Subcutaneous abdominal adipose tissue (tissue), 5 donors: ENCODE measurements at regions not wholly inside any gene's neighbourhood (a gene's known extent, or its start where the extent isn't known, plus 50 kb on each side); places are given as distances from the start of the nearest gene placed in this dataset.

ENCODE experiments used
- H3K27ac ChIP-seq: one replicate; pipeline ENCODE4 v1.7.0; 2013; ENCODE audit warnings: low read depth, mild to moderate bottlenecking, inconsistent platforms, low read length, moderate library complexity
- H3K27me3 ChIP-seq, 5 donors: one replicate each; pipeline ENCODE4 v1.7.0; 2013; ENCODE audit warnings: low read length in 5 of 5, inconsistent platforms in 1 of 5; ENCODE audit not compliant: control insufficient read depth in 5 of 5, insufficient read depth in 4 of 5
- H3K36me3 ChIP-seq, 5 donors: one replicate each; pipeline ENCODE4 v1.7.0; 2013; ENCODE audit warnings: low read length in 5 of 5; ENCODE audit not compliant: control insufficient read depth in 5 of 5, insufficient read depth in 5 of 5
- H3K4me1 ChIP-seq, 5 donors: one replicate each; pipeline ENCODE4 v1.7.0; 2013; ENCODE audit warnings: low read length in 5 of 5, mild to moderate bottlenecking in 3 of 5, moderate library complexity in 1 of 5; ENCODE audit not compliant: control insufficient read depth in 5 of 5, insufficient read depth in 5 of 5
- H3K4me3 ChIP-seq, 5 donors: one replicate each; pipeline ENCODE4 v1.7.0; 2013; ENCODE audit warnings: low read length in 5 of 5, low read depth in 1 of 5
- H3K9ac ChIP-seq, 5 donors: one replicate each; pipeline ENCODE4 v1.7.0; 2013; ENCODE audit warnings: low read length in 5 of 5, mild to moderate bottlenecking in 4 of 5, moderate library complexity in 3 of 5
- H3K9me3 ChIP-seq, 5 donors: one replicate each; pipeline ENCODE4 v1.7.0; 2013; ENCODE audit warnings: low read length in 5 of 5; ENCODE audit not compliant: control insufficient read depth in 5 of 5
- donor health status: healthy.
- donor health status: healthy.
- donor health status: healthy.
- donor health status: healthy.
- donor health status: healthy.

- Histone ChIP-seq H3K9me3 (peaks cover 4 to 9% (median 7%) of the 10 kb centered on the region in 5 donors), H3K9ac (no peak overlapping the region), H3K4me3 (no peak overlapping the region), H3K36me3 (no peaks in the 10 kb centered on the region), H3K27ac (no peak overlapping the region), H3K27me3 (peaks cover 0 to 2% (median 0%) of the 10 kb centered on the region in 5 donors), H3K4me1 (no peaks in the 10 kb centered on the region)
Measured at GRCh38 chr11:133621611-133622010, 89.3 kb upstream of the OPCML start.

GRCh38 chr11:133619973-133620372 is 87.7 kb upstream of the OPCML start:
- H3K4me1 ChIP-seq: no peaks in the 10 kb centered on the region
- H3K27ac ChIP-seq: no peak overlapping the region
- no peaks in the 10 kb centered on the region for H3K36me3 ChIP-seq
- H3K27me3 ChIP-seq: peaks cover 0 to 2% (median 0%) of the 10 kb centered on the region in 5 donors
- H3K9me3 ChIP-seq: peaks cover 4 to 9% (median 7%) of the 10 kb centered on the region in 5 donors
- no peak overlapping the region for H3K9ac ChIP-seq
- H3K4me3 ChIP-seq: no peak overlapping the region

DNA sequence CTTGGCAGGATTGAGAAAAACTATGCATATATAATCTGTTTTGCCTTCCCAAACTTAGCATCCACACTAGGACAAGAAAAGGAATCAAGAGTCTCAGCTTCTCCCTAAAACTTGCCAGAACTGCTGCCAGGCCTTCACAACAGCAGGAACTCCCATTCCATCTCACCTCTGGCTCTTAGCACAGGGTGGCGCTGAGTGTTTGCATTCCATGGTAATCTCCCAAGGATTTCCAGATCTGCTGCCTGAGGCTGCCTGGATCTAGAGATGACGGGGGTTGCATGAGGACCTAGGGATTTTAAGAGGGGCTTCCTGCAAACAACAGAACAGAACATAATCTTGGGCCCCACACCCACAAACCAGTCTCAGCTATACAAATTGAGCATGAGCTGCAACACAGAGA is 87.1 kb upstream of the OPCML start:
- H3K36me3 ChIP-seq: no peaks in the 10 kb centered on the region
- H3K27ac ChIP-seq: no peak overlapping the region
- H3K9ac ChIP-seq: no peak overlapping the region
- peaks cover 0 to 2% (median 0%) of the 10 kb centered on the region in 5 donors for H3K27me3 ChIP-seq
- H3K9me3 ChIP-seq: peaks cover 4 to 12% (median 7%) of the 10 kb centered on the region in 5 donors
- no peaks in the 10 kb centered on the region for H3K4me1 ChIP-seq
- H3K4me3 ChIP-seq: no peak overlapping the region

GRCh38 chr11:133618544-133618943 is 86.2 kb upstream of the OPCML start:
- Histone ChIP-seq H3K4me1 (no peaks in the 10 kb centered on the region), H3K9me3 (peaks cover 4 to 12% (median 7%) of the 10 kb centered on the region in 5 donors), H3K9ac (no peak overlapping the region), H3K36me3 (no peaks in the 10 kb centered on the region), H3K4me3 (no peak overlapping the region), H3K27ac (no peak overlapping the region), H3K27me3 (peaks cover 0 to 2% (median 0%) of the 10 kb centered on the region in 5 donors)

- Histone ChIP-seq H3K27ac (no peak overlapping the region), H3K4me3 (no peak overlapping the region), H3K36me3 (no peaks in the 10 kb centered on the region), H3K9ac (no peak overlapping the region), H3K4me1 (no peaks in the 10 kb centered on the region), H3K27me3 (no peaks in the 10 kb centered on the region), H3K9me3 (peaks cover 4 to 14% (median 12%) of the 10 kb centered on the region in 5 donors)
Measured at GRCh38 chr11:133608496-133608895, 76.2 kb upstream of the OPCML start.

- no peaks in the 10 kb centered on the region for H3K4me1 ChIP-seq
- no peaks in the 10 kb centered on the region for H3K36me3 ChIP-seq
- no peak overlapping the region for H3K9ac ChIP-seq
- H3K27me3 ChIP-seq: peaks cover 0 to 2% (median 0%) of the 10 kb centered on the region in 5 donors
- peaks cover 4 to 8% (median 7%) of the 10 kb centered on the region in 5 donors for H3K9me3 ChIP-seq
- no peak overlapping the region for H3K4me3 ChIP-seq
- no peak overlapping the region for H3K27ac ChIP-seq
Measured at GRCh38 chr11:133606124-133606523, 73.8 kb upstream of the OPCML start.

DNA sequence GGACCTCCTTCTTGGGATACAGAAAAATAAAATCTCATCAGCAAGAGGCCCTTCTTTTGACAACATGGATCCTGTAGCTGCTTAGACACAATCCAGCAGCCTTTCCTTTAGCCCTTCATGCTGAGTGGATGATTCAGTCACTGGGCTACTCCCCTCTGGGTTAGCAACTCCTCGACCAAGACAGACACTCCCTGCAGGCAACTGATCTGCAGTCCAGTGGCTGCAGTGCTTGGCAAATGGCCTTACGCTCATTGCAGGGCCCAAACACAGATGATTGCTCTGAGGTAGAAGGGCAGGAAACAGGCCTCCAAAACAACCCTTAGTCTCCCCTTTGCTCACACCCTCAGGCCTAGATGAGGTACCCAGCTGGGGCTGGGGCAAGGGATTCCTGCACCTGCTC is 73.2 kb upstream of the OPCML start:
- Histone ChIP-seq H3K27me3 (peaks cover 0 to 2% (median 0%) of the 10 kb centered on the region in 5 donors), H3K4me3 (no peak overlapping the region), H3K36me3 (no peaks in the 10 kb centered on the region), H3K27ac (no peak overlapping the region), H3K9me3 (peaks cover 4 to 8% (median 5%) of the 10 kb centered on the region in 5 donors), H3K9ac (no peak overlapping the region), H3K4me1 (no peaks in the 10 kb centered on the region)

DNA sequence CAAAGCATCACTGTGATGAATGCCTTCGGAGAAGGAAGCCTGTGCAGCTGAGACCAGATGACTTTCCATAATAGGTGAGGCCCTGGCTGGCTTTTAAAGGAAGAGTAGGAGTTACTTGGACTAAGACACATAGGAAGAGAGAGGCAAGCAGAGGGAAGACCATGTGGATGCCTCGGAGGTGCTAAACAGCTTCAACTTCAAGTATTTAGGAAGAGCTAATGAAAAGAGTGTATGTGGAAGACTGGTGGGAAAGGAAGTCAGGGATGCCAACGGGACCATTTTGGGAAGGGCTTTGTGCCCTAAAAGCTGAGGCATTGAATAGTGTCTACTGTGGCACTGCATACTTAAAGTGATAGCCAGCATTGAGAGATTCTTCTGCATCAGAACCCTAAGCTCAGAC is 69.3 kb upstream of the OPCML start:
- Histone ChIP-seq H3K27ac (no peak overlapping the region), H3K27me3 (peaks cover 0 to 2% (median 0%) of the 10 kb centered on the region in 5 donors), H3K4me3 (no peak overlapping the region), H3K9me3 (no peaks in the 10 kb centered on the region), H3K9ac (no peak overlapping the region), H3K36me3 (no peaks in the 10 kb centered on the region), H3K4me1 (no peaks in the 10 kb centered on the region)

GRCh38 chr11:133600786-133601185 is 68.5 kb upstream of the OPCML start:
- peaks cover 0 to 2% (median 0%) of the 10 kb centered on the region in 5 donors for H3K27me3 ChIP-seq
- H3K27ac ChIP-seq: no peak overlapping the region
- H3K9me3 ChIP-seq: no peaks in the 10 kb centered on the region
- H3K36me3 ChIP-seq: no peaks in the 10 kb centered on the region
- H3K4me1 ChIP-seq: no peaks in the 10 kb centered on the region
- H3K4me3 ChIP-seq: no peak overlapping the region
- H3K9ac ChIP-seq: no peak overlapping the region

- Histone ChIP-seq H3K27me3 (peaks cover 0 to 2% (median 0%) of the 10 kb centered on the region in 5 donors), H3K9ac (no peak overlapping the region), H3K9me3 (no peaks in the 10 kb centered on the region), H3K36me3 (no peaks in the 10 kb centered on the region), H3K4me3 (no peak overlapping the region), H3K27ac (no peak overlapping the region), H3K4me1 (no peaks in the 10 kb centered on the region)
Measured at GRCh38 chr11:133600306-133600705, 68.0 kb upstream of the OPCML start.

GRCh38 chr11:133598906-133599305 is 66.6 kb upstream of the OPCML start:
- Histone ChIP-seq H3K9ac (no peak overlapping the region), H3K9me3 (peaks cover 0 to 3% (median 0%) of the 10 kb centered on the region in 5 donors), H3K36me3 (no peaks in the 10 kb centered on the region), H3K4me3 (no peak overlapping the region), H3K4me1 (no peaks in the 10 kb centered on the region), H3K27ac (no peak overlapping the region), H3K27me3 (peaks cover 0 to 2% (median 0%) of the 10 kb centered on the region in 5 donors)
